ENCODE measurements at regions not wholly inside any gene's neighbourhood (a gene's known extent, or its start where the extent isn't known, plus 50 kb on each side); places are given as distances from the start of the nearest gene placed in this dataset.
A peak's percentile ranks its signal among the peaks of the same experiment; 100 is the strongest.

GRCh38 chr9:551986-552929 lies 289.2 kb upstream of the DMRT1 start:
- DNase-seq (ENCODE audit: low spot score): no peak

- no peak for DNase-seq (ENCODE audit: low spot score)
Observed at GRCh38 chr9:555493-555892, 286.0 kb upstream of the DMRT1 start.

DNA sequence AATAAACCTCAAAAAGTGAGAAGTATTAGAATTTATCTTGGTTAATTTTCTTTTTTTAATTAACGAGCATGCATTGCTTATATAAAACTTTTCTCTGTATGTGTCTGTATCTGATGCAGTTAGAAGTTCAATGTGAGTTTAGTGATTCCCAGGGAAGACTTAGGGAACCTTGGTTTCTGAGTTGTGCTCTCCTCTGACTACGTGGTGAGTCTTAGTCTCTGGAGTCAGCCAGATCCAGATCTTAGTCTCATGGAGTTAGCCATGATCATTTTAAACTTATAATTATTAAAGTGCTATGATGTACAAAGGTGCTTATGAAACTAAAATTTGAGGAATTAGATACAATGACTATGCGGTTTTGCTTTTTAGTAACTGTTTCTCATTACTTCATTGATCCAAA lies 285.3 kb upstream of the DMRT1 start:
- DNase-seq (ENCODE audit: low spot score): no peak

GRCh38 chr9:556675-557074 lies 284.8 kb upstream of the DMRT1 start:
- DNase-seq (ENCODE audit: low spot score): no peak

GRCh38 chr9:557601-558201 lies 283.8 kb upstream of the DMRT1 start:
- DNase-seq (ENCODE audit: low spot score): no peak

DNA sequence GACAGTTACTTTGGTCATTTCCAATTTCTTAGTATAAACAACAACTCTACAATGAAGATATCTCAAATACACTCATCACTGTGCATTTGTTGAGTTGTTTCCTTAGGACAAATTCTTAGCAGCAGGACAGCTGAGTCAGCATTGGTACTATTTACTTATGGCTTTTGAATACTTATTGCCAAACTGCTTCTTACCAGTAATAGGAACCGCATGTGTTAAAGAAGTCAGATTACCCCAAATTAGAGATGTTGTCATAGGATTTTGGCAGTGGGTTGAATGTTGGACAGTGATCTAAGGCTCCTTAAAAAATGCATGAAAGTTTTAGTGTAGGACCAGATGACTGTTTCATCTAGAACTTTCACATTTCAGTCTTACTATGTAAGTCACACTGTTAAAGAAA lies 280.1 kb upstream of the DMRT1 start:
- DNase-seq (ENCODE audit: low spot score): no peak

GRCh38 chr9:563200-563599 lies 278.3 kb upstream of the DMRT1 start:
- DNase-seq (ENCODE audit: low spot score): no peak

DNA sequence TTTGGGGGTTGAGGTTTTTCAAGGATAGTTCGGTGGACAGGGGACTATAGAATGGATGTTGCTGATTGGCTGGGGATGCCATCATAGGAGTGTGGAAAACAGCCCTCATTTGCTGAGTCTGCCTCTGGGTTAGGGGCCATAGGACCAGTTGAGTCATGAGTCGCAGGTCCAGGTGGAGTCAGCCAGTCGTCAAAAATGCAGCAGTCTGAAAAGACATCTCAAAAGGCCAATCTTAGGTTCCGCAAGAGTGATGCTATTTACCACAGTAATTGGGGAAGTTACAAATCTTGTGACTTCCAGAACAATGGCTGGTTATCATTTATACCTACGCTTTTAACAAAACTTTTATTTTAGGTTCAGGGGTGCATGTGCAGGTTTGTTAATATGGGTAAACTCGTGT lies 276.0 kb upstream of the DMRT1 start:
- DNase-seq (ENCODE audit: low spot score): no peak

- DNase-seq (ENCODE audit: low spot score): no peak
Observed at GRCh38 chr9:567128-567746, 274.3 kb upstream of the DMRT1 start.

DNA sequence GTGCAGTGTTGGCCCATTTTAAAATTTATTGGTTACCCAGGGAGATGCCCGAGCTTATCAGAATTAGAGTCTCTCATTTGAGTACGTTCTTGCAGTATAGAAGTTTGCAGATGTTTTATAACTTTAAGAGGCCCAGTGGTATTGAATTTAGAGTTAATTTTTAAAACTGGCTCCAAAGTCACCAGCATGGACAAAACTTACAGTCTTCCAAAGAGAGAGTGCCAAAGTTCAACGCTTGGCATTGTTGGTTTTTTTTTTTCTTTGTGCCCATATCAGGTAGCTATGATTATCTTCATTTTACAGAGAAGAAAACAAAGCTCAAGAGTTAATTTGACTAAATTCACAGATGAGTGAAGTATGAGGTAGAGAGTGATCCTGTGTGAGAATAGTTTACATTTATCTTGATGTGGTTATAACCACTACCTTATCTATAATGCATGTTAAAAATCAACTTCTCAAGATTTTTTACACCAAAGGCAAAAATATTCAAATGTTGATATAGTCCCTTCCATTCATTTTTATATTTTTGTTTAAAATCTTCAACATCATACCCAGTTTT lies 273.7 kb upstream of the DMRT1 start:
- DNase-seq (ENCODE audit: low spot score): no peak

DNA sequence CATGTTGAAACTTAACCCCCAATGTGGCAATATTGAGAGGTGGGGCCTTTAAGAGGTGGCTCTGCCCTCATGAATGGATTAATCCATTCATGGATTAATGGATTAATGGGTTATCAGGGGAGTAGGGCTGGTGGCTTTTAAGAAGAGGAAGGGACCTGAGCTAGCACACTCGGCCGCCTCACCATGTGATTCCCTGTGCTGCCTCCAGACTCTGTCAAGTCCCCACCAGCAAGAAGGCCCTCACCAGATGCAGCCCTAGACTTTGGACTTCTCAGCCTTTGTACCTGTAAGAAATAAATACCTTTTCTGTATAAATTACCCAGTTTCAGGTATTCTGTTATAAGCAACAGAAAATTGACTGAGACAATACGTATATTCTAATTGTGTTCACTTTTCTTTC lies 272.2 kb upstream of the DMRT1 start:
- no peak for DNase-seq (ENCODE audit: low spot score)

- DNase-seq (ENCODE audit: low spot score): no peak
Observed at GRCh38 chr9:570187-570586, 271.3 kb upstream of the DMRT1 start.

DNA sequence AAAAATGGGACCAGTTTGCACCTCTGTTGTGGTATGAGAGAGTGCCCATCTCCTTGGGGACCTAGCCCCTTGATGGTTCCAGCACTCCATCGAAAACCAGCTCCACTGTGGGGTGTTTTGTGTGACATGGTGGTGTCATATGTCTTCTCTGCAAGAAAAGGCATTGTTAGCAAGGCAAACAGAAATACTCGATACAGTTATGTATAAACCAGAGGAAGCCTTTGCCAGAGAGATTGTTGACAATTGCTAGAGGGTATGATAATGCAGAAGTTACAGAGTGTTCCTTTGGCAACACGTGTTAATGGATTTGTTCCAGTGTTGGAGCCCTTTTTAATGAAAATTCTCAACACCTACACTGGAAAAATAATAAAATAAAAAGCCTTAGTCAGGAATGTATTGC lies 270.4 kb upstream of the DMRT1 start:
- no peak for DNase-seq (ENCODE audit: low spot score)

- no peak for DNase-seq (ENCODE audit: low spot score)
Observed at GRCh38 chr9:571741-572140, 269.8 kb upstream of the DMRT1 start.

DNA sequence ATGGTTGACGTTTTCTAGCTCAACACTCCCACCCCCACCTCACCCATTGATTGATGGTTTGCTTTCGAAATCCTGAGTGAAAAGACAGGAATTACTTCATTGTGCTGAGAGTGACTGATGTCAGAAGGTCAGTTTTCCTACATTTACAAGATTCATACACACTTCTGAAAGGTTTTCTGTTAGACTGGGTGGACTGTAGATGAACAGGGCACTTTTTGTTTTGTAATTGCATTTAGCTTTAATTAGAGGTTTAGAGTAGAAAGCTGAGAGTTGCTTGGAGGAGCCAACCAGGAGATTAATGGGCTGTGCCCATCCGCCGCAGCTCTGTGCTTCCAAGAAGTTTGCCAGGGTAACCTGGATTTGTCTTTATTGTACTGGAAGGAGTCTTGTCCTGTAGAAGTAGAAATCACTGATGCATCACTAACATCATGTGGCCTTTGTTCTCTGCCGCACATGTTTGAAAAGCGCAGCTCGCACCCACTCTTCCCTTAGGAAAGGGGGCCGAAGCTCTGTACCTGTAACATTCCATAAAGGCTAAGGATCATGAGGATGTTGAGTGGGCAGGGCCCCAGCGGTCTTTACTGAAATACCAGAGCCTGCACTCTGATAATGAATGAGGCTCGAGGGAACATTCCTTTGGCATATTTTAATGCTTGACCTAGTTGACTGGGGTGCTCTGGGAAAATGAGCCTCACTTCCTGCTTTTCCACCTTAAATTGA lies 267.6 kb upstream of the DMRT1 start:
- DNase-seq (ENCODE audit: low spot score): peak; percentile 9

DNA sequence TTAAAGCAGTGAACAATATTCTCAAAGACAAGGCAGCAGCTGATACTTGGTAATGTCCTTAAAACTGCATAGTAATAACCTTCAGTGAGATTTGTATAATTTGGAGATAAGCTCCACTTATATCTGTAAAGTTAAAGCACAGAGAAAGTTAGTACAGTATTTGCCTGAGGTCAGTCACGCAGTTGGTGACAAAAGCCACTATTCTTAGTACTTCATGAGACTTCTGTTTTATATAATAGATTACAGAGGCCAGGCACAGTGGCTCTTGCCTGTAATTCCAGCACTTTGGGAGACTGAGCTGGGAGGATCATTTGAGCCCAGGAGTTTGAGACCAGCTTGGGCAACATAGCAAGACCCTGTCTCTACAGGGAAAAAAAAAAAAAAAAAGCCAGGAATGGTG lies 266.4 kb upstream of the DMRT1 start:
- no peak for DNase-seq (ENCODE audit: low spot score)

- DNase-seq (ENCODE audit: low spot score): no peak
Observed at GRCh38 chr9:580652-581342, 260.7 kb upstream of the DMRT1 start.

GRCh38 chr9:581673-582497 lies 259.6 kb upstream of the DMRT1 start:
- DNase-seq (ENCODE audit: low spot score): no peak

- DNase-seq (ENCODE audit: low spot score): no peak
Observed at GRCh38 chr9:582775-583174, 258.7 kb upstream of the DMRT1 start.

DNA sequence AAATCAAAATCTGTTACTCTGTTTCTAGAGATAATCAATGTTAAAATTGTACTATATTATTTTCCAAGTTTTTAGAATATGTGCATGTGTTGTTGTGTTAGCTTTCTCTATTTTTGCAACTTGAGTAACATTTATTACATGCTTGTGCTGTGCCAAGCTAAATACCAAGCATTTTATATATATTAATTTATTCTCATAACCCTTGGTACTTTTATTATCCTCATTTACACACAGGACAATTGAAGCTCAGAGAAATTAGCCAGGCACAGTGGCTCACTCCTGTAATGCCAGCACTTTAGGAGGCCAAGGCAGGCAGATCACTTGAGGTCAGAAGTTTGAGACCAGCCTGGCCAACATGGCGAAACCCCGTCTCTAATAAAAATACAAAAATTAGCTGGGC lies 254.0 kb upstream of the DMRT1 start:
- no peak for DNase-seq (ENCODE audit: low spot score)

- DNase-seq (ENCODE audit: low spot score): no peak
Observed at GRCh38 chr9:588981-589380, 252.5 kb upstream of the DMRT1 start.

All from COLO829 (cell line).